ENCODE measurements at regions not wholly inside any gene's neighbourhood (a gene's known extent, or its start where the extent isn't known, plus 50 kb on each side); places are given as distances from the start of the nearest gene placed in this dataset.
A peak's percentile ranks its signal among the peaks of the same experiment; 100 is the strongest.

DNA sequence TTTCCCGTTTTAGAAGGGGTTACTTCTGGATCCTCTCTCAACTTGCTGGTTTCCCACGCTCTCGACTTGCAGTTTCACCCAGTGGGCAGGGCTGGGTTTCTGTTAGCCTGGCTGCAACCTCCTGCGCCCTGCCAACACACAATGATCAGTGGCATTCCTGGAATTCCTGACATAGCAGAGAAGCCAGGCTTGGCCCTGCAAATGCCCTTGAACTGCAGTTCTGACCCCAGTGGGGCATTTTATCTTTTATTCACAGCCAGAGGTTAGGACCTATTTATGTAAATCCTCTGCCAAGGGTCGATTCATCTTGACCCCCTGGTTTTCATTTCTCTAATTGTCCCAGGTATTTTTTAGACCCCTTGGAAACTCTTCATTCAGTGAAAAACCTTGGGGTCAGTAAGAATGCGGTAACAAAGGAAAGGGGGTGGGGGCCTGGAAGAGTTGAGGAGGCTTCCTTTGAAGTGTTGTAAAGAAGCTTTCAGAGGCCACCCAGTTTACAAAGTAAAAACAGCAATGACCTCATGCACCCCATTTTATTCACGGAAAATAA lies 217.6 kb downstream of the ZNF674 start (continued):
- TF ChIP-seq, protein P1, sequence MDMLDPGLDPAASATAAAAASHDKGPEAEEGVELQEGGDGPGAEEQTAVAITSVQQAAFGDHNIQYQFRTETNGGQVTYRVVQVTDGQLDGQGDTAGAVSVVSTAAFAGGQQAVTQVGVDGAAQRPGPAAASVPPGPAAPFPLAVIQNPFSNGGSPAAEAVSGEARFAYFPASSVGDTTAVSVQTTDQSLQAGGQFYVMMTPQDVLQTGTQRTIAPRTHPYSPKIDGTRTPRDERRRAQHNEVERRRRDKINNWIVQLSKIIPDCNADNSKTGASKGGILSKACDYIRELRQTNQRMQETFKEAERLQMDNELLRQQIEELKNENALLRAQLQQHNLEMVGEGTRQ (IDR thresholded peaks at IDR 0.05; ENCODE audit: low read depth, low read length) = no peak
- TF ChIP-seq, protein P1 (CRISPR knock-in tag; IDR thresholded peaks at IDR 0.05; ENCODE audit: borderline replicate concordance) = no peak
- TF ChIP-seq, protein P2, sequence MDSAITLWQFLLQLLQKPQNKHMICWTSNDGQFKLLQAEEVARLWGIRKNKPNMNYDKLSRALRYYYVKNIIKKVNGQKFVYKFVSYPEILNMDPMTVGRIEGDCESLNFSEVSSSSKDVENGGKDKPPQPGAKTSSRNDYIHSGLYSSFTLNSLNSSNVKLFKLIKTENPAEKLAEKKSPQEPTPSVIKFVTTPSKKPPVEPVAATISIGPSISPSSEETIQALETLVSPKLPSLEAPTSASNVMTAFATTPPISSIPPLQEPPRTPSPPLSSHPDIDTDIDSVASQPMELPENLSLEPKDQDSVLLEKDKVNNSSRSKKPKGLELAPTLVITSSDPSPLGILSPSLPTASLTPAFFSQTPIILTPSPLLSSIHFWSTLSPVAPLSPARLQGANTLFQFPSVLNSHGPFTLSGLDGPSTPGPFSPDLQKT (CRISPR knock-in tag; IDR thresholded peaks at IDR 0.05; ENCODE audit: borderline replicate concordance) = no peak
- TF ChIP-seq TCF12 (IDR thresholded peaks at IDR 0.05) (no peak), TCF12 (CRISPR knock-in tag; IDR thresholded peaks at IDR 0.05) (no peak), GATAD2A (CRISPR knock-in tag; IDR thresholded peaks at IDR 0.05) (peak; percentile 82), KMT2B (CRISPR knock-in tag; IDR thresholded peaks at IDR 0.05) (no peak), STAG1 (CRISPR knock-in tag; IDR thresholded peaks at IDR 0.05) (no peak; the same call in 1 of the 2 replicates), GLI4 (CRISPR knock-in tag; IDR thresholded peaks at IDR 0.05; ENCODE audit: borderline replicate concordance) (no peak), MIER2 (CRISPR knock-in tag; IDR thresholded peaks at IDR 0.05) (no peak), MATR3 (CRISPR knock-in tag; IDR thresholded peaks at IDR 0.05) (no peak), MEIS1 (CRISPR knock-in tag; IDR thresholded peaks at IDR 0.05; ENCODE audit: borderline replicate concordance) (no peak)
- TF ChIP-seq, protein P3, sequence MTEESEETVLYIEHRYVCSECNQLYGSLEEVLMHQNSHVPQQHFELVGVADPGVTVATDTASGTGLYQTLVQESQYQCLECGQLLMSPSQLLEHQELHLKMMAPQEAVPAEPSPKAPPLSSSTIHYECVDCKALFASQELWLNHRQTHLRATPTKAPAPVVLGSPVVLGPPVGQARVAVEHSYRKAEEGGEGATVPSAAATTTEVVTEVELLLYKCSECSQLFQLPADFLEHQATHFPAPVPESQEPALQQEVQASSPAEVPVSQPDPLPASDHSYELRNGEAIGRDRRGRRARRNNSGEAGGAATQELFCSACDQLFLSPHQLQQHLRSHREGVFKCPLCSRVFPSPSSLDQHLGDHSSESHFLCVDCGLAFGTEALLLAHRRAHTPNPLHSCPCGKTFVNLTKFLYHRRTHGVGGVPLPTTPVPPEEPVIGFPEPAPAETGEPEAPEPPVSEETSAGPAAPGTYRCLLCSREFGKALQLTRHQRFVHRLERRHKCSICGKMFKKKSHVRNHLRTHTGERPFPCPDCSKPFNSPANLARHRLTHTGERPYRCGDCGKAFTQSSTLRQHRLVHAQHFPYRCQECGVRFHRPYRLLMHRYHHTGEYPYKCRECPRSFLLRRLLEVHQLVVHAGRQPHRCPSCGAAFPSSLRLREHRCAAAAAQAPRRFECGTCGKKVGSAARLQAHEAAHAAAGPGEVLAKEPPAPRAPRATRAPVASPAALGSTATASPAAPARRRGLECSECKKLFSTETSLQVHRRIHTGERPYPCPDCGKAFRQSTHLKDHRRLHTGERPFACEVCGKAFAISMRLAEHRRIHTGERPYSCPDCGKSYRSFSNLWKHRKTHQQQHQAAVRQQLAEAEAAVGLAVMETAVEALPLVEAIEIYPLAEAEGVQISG (CRISPR knock-in tag; IDR thresholded peaks at IDR 0.05) = peak; percentile 52
- TF ChIP-seq, protein P4, sequence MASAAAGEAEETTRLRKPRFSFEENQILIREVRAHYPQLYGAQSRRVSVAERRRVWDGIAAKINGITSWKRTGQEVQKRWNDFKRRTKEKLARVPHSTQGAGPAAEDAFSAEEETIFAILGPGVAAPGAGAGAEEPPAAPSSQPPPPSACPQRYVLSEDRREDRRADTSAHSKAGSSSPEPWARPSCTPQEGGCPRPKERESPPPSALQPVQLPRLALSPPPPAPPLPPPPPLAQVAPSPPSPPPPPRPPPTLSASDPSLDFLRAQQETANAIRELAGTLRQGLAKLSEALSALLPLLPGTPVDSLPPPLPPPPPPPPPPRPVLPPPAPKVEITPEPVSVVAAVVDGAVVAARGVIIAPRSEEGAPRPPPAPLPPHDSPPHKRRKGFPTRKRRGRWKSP (CRISPR knock-in tag; IDR thresholded peaks at IDR 0.05) = no peak
- TF ChIP-seq, protein P5, sequence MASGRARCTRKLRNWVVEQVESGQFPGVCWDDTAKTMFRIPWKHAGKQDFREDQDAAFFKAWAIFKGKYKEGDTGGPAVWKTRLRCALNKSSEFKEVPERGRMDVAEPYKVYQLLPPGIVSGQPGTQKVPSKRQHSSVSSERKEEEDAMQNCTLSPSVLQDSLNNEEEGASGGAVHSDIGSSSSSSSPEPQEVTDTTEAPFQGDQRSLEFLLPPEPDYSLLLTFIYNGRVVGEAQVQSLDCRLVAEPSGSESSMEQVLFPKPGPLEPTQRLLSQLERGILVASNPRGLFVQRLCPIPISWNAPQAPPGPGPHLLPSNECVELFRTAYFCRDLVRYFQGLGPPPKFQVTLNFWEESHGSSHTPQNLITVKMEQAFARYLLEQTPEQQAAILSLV (CRISPR knock-in tag; IDR thresholded peaks at IDR 0.05; ENCODE audit: borderline replicate concordance) = no peak
- TF ChIP-seq, protein P6, sequence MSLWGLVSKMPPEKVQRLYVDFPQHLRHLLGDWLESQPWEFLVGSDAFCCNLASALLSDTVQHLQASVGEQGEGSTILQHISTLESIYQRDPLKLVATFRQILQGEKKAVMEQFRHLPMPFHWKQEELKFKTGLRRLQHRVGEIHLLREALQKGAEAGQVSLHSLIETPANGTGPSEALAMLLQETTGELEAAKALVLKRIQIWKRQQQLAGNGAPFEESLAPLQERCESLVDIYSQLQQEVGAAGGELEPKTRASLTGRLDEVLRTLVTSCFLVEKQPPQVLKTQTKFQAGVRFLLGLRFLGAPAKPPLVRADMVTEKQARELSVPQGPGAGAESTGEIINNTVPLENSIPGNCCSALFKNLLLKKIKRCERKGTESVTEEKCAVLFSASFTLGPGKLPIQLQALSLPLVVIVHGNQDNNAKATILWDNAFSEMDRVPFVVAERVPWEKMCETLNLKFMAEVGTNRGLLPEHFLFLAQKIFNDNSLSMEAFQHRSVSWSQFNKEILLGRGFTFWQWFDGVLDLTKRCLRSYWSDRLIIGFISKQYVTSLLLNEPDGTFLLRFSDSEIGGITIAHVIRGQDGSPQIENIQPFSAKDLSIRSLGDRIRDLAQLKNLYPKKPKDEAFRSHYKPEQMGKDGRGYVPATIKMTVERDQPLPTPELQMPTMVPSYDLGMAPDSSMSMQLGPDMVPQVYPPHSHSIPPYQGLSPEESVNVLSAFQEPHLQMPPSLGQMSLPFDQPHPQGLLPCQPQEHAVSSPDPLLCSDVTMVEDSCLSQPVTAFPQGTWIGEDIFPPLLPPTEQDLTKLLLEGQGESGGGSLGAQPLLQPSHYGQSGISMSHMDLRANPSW (CRISPR knock-in tag; IDR thresholded peaks at IDR 0.05; ENCODE audit: borderline replicate concordance) = no peak
- TF ChIP-seq, protein P7, sequence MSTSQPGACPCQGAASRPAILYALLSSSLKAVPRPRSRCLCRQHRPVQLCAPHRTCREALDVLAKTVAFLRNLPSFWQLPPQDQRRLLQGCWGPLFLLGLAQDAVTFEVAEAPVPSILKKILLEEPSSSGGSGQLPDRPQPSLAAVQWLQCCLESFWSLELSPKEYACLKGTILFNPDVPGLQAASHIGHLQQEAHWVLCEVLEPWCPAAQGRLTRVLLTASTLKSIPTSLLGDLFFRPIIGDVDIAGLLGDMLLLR (CRISPR knock-in tag; IDR thresholded peaks at IDR 0.05) = no peak
- TF ChIP-seq, protein P8, sequence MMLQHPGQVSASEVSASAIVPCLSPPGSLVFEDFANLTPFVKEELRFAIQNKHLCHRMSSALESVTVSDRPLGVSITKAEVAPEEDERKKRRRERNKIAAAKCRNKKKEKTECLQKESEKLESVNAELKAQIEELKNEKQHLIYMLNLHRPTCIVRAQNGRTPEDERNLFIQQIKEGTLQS (CRISPR knock-in tag; IDR thresholded peaks at IDR 0.05) = 0 out of 2 replicates have a peak, but pooled peaks have one; percentile 21
